GM12878 (cell line): ENCODE measurements at regions not wholly inside any gene's neighbourhood (a gene's known extent, or its start where the extent isn't known, plus 50 kb on each side); places are given as distances from the start of the nearest gene placed in this dataset.

Source experiments
- ATAC-seq: fragments of 200-7000 bp; cut with Tn5 transposase; 3 replicates; pipeline ENCODE4 v1.9.1; 2020; ENCODE audit warnings: mild to moderate bottlenecking, moderate library complexity
- BruUV-seq: library from RNA; stranded (reverse); fragments of 400-500 nt; replicated peaks from 2 replicates; lab custom pipeline; 2021; lab: Mats Ljungman, UMichigan
- CTCF ChIA-PET: fragments of 300-600 bp; sonication (Branson Sonifier 250); formaldehyde crosslinking; extraction: SDS; loops from one replicate; lab custom pipeline; 2021; ENCODE audit warnings: inconsistent platforms; lab: Yijun Ruan, JAX
- POLR2A ChIA-PET: fragments of 350-600 bp; formaldehyde crosslinking; extraction: SDS; loops from one replicate; lab custom pipeline; 2021; ENCODE audit warnings: inconsistent platforms; lab: Charles Lee
- RAD21 ChIA-PET: fragments of 300-600 bp; sonication (Branson Sonifier 250); formaldehyde crosslinking; loops from one replicate; lab custom pipeline; 2023; ENCODE audit warnings: antibody characterized with exemption; ENCODE audit not compliant: unreplicated experiment; lab: Charles Lee
- SMC1A ChIA-PET: fragments of 300-600 bp; sonication (Branson Sonifier 250); formaldehyde crosslinking; loops from one replicate; lab custom pipeline; 2023; ENCODE audit not compliant: unreplicated experiment, uncharacterized antibody; lab: Charles Lee
- DNase-seq: peaks from one replicate; pipeline ENCODE4 v3.0.0-alpha.2; 2011; ENCODE audit warnings: low read depth, low spot score
- FAIRE-seq: peaks from 3 replicates; lab custom pipeline; 2011; peaks lifted over from hg19 to GRCh38; lab: Jason Lieb, UNC
- H2AFZ ChIP-seq: 2 replicates; pipeline ENCODE4 v1.6.0; 2011; ENCODE audit warnings: low read depth, low read length, control low read depth; ENCODE audit not compliant: control insufficient read depth
- H3K27ac ChIP-seq: 2 replicates; pipeline ENCODE4 v1.5.1; 2011; ENCODE audit warnings: control low read depth; ENCODE audit not compliant: control insufficient read depth, insufficient read depth
- H3K27me3 ChIP-seq, 2 experiments: replicated peaks in 1 of 2; 2 replicates each; pipeline versions ENCODE4 v1.6.0 to v1.6.1; 2011; ENCODE audit warnings: low read length in 1 of 2; ENCODE audit not compliant: control insufficient read depth in 2 of 2, insufficient read depth in 2 of 2
- H3K36me3 ChIP-seq, 2 experiments: 2 replicates each; pipeline ENCODE4 v1.5.1; 2011; ENCODE audit warnings: low read length in 1 of 2; ENCODE audit not compliant: control insufficient read depth in 2 of 2, insufficient read depth in 2 of 2
- H3K4me1 ChIP-seq: 2 replicates; pipeline ENCODE4 v1.6.1; 2011; ENCODE audit warnings: mild to moderate bottlenecking, low read length, moderate library complexity, mixed read lengths; ENCODE audit not compliant: control insufficient read depth, insufficient read depth
- H3K4me2 ChIP-seq: 2 replicates; pipeline ENCODE4 v1.6.0; 2011; ENCODE audit warnings: control low read depth; ENCODE audit not compliant: control insufficient read depth, insufficient read depth
- H3K4me3 ChIP-seq: fragments of 200-600 bp; sonication (generic); 2 replicates; pipeline ENCODE4 v1.5.1; 2016
- H3K79me2 ChIP-seq: 2 replicates; pipeline ENCODE4 v1.6.0; 2011; ENCODE audit warnings: low read length; ENCODE audit not compliant: control insufficient read depth, insufficient read depth
- H3K9ac ChIP-seq: 2 replicates; pipeline ENCODE4 v1.8.0; 2011; ENCODE audit warnings: low read length, control low read depth, mixed read lengths; ENCODE audit not compliant: control insufficient read depth, insufficient read depth
- H3K9me3 ChIP-seq: replicated peaks from 3 replicates; pipeline ENCODE4 v1.5.1; 2011; ENCODE audit warnings: mild to moderate bottlenecking, low read length; ENCODE audit not compliant: control insufficient read depth, insufficient read depth
- H4K20me1 ChIP-seq: 2 replicates; pipeline ENCODE4 v1.6.0; 2011; ENCODE audit not compliant: control insufficient read depth, insufficient read depth
- BCL3 ChIP-seq: IDR thresholded peaks from 2 replicates; pipeline ENCODE4 v1.6.1; 2011; ENCODE audit warnings: borderline replicate concordance, low read depth, mild to moderate bottlenecking, moderate library complexity, low read length; ENCODE audit not compliant: insufficient read depth, poor library complexity, severe bottlenecking
- CEBPB ChIP-seq, 2 experiments: fragments of 150-350 bp in 1 of 2; IDR thresholded peaks; 2 replicates each; pipeline ENCODE4 v1.6.1; 2012 to 2014; ENCODE audit warnings: low read depth in 2 of 2, low read length in 2 of 2, borderline replicate concordance in 1 of 2, inconsistent platforms in 1 of 2
- CREB1 ChIP-seq: IDR thresholded peaks from 2 replicates; pipeline ENCODE4 v1.6.1; 2012; ENCODE audit warnings: low read depth, mild to moderate bottlenecking, inconsistent platforms
- EED ChIP-seq: sonication (generic); IDR thresholded peaks from 2 replicates; pipeline ENCODE4 v1.6.1; 2016; ENCODE audit warnings: antibody characterized with exemption, low read depth
- HDAC6 ChIP-seq: fragments of 200-600 bp; sonication (generic); IDR thresholded peaks from one replicate; pipeline ENCODE4 v1.8.0; 2017; ENCODE audit warnings: antibody characterized with exemption; ENCODE audit not compliant: unreplicated experiment
- KAT2A ChIP-seq: conservative IDR thresholded peaks from 2 replicates; pipeline ENCODE4 v1.6.1; 2011; ENCODE audit warnings: low read depth, low read length; ENCODE audit not compliant: control insufficient read depth
- LARP7 ChIP-seq: fragments of 450-650 bp; IDR thresholded peaks from 2 replicates; pipeline ENCODE4 v1.6.1; 2017; ENCODE audit warnings: mild to moderate bottlenecking
- MTA2 ChIP-seq: fragments of 450-650 bp; IDR thresholded peaks from 2 replicates; pipeline ENCODE4 v1.6.1; 2016; ENCODE audit warnings: low read depth, mild to moderate bottlenecking, moderate library complexity
- POLR2A ChIP-seq: IDR thresholded peaks from 2 replicates; pipeline ENCODE4 v1.6.1; 2011; ENCODE audit warnings: low read depth, mild to moderate bottlenecking, low read length
- POLR2AphosphoS5 ChIP-seq: IDR thresholded peaks from 2 replicates; pipeline ENCODE4 v1.6.1; 2011; ENCODE audit warnings: mild to moderate bottlenecking, low read length, inconsistent platforms
- RELA ChIP-seq: fragments of 450-650 bp; IDR thresholded peaks from 2 replicates; pipeline ENCODE4 v1.8.0; 2014; ENCODE audit warnings: borderline replicate concordance; ENCODE audit not compliant: partially characterized antibody
- RUNX3 ChIP-seq: IDR thresholded peaks from 2 replicates; pipeline ENCODE4 v1.6.1; 2012; ENCODE audit warnings: low read length, inconsistent platforms
- SIX5 ChIP-seq: IDR thresholded peaks from 2 replicates; pipeline ENCODE4 v1.6.1; 2011; ENCODE audit warnings: mild to moderate bottlenecking, low read depth, low read length, moderate library complexity; ENCODE audit not compliant: severe bottlenecking
- SREBF2 ChIP-seq: IDR thresholded peaks from 2 replicates; pipeline ENCODE4 v1.6.1; 2012; ENCODE audit warnings: mild to moderate bottlenecking, low read length
- TCF3 ChIP-seq: IDR thresholded peaks from 2 replicates; pipeline ENCODE4 v1.6.1; 2012; ENCODE audit warnings: low read depth, mild to moderate bottlenecking, low read length, borderline replicate concordance; ENCODE audit not compliant: insufficient read depth
- YBX1 ChIP-seq: fragments of 450-650 bp; IDR thresholded peaks from 2 replicates; pipeline ENCODE4 v1.6.1; 2016; ENCODE audit warnings: antibody characterized with exemption
- YY1 ChIP-seq: IDR thresholded peaks from 2 replicates; pipeline ENCODE4 v1.6.1; 2011; ENCODE audit warnings: low read depth, mild to moderate bottlenecking, low read length
- ZNF207 ChIP-seq: fragments of 450-650 bp; IDR thresholded peaks from 2 replicates; pipeline ENCODE4 v1.6.1; 2014; ENCODE audit warnings: antibody characterized with exemption, mild to moderate bottlenecking, borderline replicate concordance
- ZNF687 ChIP-seq: fragments of 450-650 bp; IDR thresholded peaks from 2 replicates; pipeline ENCODE4 v1.6.1; 2017; ENCODE audit warnings: mild to moderate bottlenecking, moderate library complexity
- ZSCAN29 ChIP-seq: fragments of 450-650 bp; IDR thresholded peaks from 2 replicates; pipeline ENCODE4 v1.6.1; 2017; ENCODE audit warnings: mild to moderate bottlenecking, moderate library complexity
- whole genome bisulfite sequencing: methylation state at CpG from one replicate; pipeline ENCODE4 v1.1.6; 2016; ENCODE audit warnings: low lambda C conversion rate; ENCODE audit not compliant: insufficient replicate concordance, insufficient coverage; ENCODE audit errors: missing lambda C conversion rate; 5-methylcytosine and 5-hydroxymethylcytosine counted together
- in situ Hi-C: fragments of 300-500 bp; cut with MboI; formaldehyde crosslinking; loops from 9 replicates; pipeline ENCODE4 v1.14.3; 2018; ENCODE audit warnings: mixed read lengths
- intact Hi-C: fragments of 100-400 bp; cut with micrococcal nuclease; formaldehyde crosslinking; loops from one replicate; pipeline ENCODE4 v1.14.2; 2022; ENCODE audit not compliant: unreplicated experiment

GRCh38 chr7:125201002-125201401, 271.4 kb upstream of the POT1 start (continued):
- no peak for TF ChIP-seq MTA2
- TF ChIP-seq BCL3 = no peak
- TF ChIP-seq SREBF2 = no peak
- TF ChIP-seq ZNF207 = no peak
- TF ChIP-seq ZNF687 = no peak
- no peak for TF ChIP-seq SIX5
- TF ChIP-seq, all 136 proteins: peak for 0

GRCh38 chr7:125197731-125198393, 268.2 kb upstream of the POT1 start:
- intact Hi-C loops = no loop called here
- Histone ChIP-seq H4K20me1 (no peaks in the 10 kb centered on the region), H3K4me2 (no peak overlapping the region), H3K79me2 (no peaks in the 10 kb centered on the region), H3K27ac (no peak overlapping the region), H3K27me3 (no peaks in the 10 kb centered on the region), H3K36me3 (no peaks in the 10 kb centered on the region), H2AFZ (no peak overlapping the region), H3K9ac (no peak overlapping the region), H3K4me1 (no peaks in the 10 kb centered on the region), H3K9me3 (no peaks in the 10 kb centered on the region), H3K4me3 (no peak overlapping the region)
- ChIA-PET CTCF (no interaction called here), POLR2A (no interaction called here), SMC1A (interaction anchor here (0.6 kb wide), 1 partner anchor 485 kb away, joined by 3 read pairs; no protein-coding TSS in a partner anchor), RAD21 (no interaction called here)
- no peak for ATAC-seq
- 4% methylated on average over 6 of the region's 6 CpGs for WGBS
- no peak for DNase-seq
- FAIRE-seq = no peak
- in situ Hi-C loops = no loop called here
- no TSS peak for BruUV-seq
- no peak for TF ChIP-seq POLR2AphosphoS5
- no peak for TF ChIP-seq RUNX3
- TF ChIP-seq CREB1 = no peak
- TF ChIP-seq CEBPB (IDR thresholded peaks at IDR 0.05; ENCODE audit: borderline replicate concordance in 1 of 2, low read depth in 2 of 2, low read length in 2 of 2) = no peak
- no peak for TF ChIP-seq YY1
- TF ChIP-seq EED = no peak
- TF ChIP-seq TCF3 = no peak
- no peak for TF ChIP-seq HDAC6
- TF ChIP-seq ZSCAN29 = no peak
- TF ChIP-seq POLR2A = no peak
- TF ChIP-seq LARP7 = no peak
- no peak for TF ChIP-seq YBX1
- no peak for TF ChIP-seq KAT2A
- no peak for TF ChIP-seq RELA
